GM12865 (cell line): ENCODE measurements at regions not wholly inside any gene's neighbourhood (a gene's known extent, or its start where the extent isn't known, plus 50 kb on each side); places are given as distances from the start of the nearest gene placed in this dataset.

ENCODE experiments used
- DNase-seq: peaks from one replicate; pipeline ENCODE4 v3.0.0; 2010; ENCODE audit warnings: low read depth
- H3K4me3 ChIP-seq: 2 replicates; pipeline ENCODE4 v1.5.1; 2011; ENCODE audit warnings: mild to moderate bottlenecking, low read depth, low read length, control low read depth
- CTCF ChIP-seq: IDR thresholded peaks from 2 replicates; pipeline ENCODE4 v1.5.1; 2011; ENCODE audit warnings: low read length, control low read depth, low read depth, inconsistent platforms; ENCODE audit not compliant: insufficient read depth; ENCODE audit errors: missing control alignments

- no peak overlapping the region for H3K4me3 ChIP-seq
- no peak for DNase-seq
- TF ChIP-seq CTCF: no peak
These were observed 76.6 kb upstream of the TEX51 start for GRCh38 chr2:126822115-126822514.

GRCh38 chr2:126822921-126823320, 75.8 kb upstream of the TEX51 start:
- H3K4me3 ChIP-seq: no peak overlapping the region
- TF ChIP-seq CTCF: no peak
- no peak for DNase-seq

DNA sequence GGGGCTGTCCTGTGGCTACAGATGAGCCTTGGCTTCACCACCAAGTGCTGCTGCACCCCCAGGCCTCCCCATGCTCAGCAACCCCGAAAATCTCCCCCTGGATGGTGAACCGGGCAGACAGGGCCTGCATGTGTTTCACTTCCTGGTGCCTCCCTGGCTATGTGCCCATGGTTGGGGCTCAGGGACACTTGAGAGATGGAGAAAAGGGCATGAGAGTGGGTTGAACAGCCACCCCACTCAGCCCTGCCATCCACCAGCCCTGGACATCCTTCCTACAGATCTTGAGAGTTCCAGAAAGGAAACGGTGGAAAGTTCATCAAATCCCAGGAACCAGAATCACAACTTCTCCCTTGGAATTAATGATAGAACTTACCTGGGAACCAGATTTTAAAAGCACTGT, 74.7 kb upstream of the TEX51 start:
- no peak for TF ChIP-seq CTCF
- no peak for DNase-seq

DNA sequence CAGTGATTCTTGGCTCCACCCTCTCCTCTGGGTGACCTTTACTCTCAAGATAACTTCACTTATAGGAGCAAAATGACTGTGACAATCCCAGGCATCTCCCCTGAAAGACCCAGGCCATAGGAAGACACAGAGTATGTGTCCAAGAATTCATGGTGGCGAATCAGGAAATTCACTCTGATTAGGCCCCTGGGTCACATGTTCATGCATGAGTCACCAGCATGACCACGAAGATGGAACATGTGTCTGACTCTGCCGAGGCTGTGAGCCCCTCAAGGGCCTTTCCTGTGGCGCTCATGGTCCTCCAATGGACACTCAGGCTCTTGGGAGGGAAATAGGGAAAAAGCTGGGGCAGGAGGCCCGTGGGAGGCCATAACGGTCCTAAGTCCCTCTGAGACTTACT, 74.0 kb upstream of the TEX51 start:
- no peak for DNase-seq
- TF ChIP-seq CTCF: no peak
- H3K4me3 ChIP-seq: no peak overlapping the region

More for the DNA sequence above, 74.7 kb upstream of the TEX51 start:
- H3K4me3 ChIP-seq: no peak overlapping the region

- no peak overlapping the region for H3K4me3 ChIP-seq
- TF ChIP-seq CTCF: no peak
- no peak for DNase-seq
These were observed 73.4 kb upstream of the TEX51 start for GRCh38 chr2:126825316-126825715.

- no peak overlapping the region for H3K4me3 ChIP-seq
- TF ChIP-seq CTCF: no peak
- no peak for DNase-seq
These were observed 72.2 kb upstream of the TEX51 start for GRCh38 chr2:126826491-126826890.

DNA sequence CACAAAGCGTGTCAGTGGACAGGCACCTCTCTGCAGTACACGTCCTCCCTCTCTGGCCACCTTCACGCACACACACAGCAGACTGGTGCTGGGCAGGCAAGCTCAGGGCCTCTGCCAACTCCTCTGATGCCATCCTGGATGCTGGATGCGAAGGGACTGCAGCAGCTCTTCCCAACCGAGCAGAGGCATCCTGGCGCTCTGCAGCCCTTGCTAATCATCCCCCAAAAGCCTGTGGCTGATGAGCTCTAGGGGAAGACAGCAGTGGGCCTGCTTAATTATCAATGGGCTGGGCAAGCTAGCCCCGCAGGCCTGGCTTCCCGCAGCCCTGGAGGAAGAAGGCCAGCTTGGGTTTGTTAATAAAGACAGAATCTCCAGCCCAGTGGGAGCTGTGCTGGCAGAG, 71.3 kb upstream of the TEX51 start:
- no peak overlapping the region for H3K4me3 ChIP-seq
- DNase-seq: no peak
- TF ChIP-seq CTCF: no peak
